GM18499 (cell line): ENCODE measurements at regions not wholly inside any gene's neighbourhood (a gene's known extent, or its start where the extent isn't known, plus 50 kb on each side); places are given as distances from the start of the nearest gene placed in this dataset.

Source experiments
- ATAC-seq: cut with Tn5 transposase; IDR thresholded peaks from one replicate; pipeline ENCODE4 v1.9.1; 2021; ENCODE audit warnings: moderate number of reproducible peaks; ENCODE audit not compliant: insufficient read depth, unreplicated experiment

DNA sequence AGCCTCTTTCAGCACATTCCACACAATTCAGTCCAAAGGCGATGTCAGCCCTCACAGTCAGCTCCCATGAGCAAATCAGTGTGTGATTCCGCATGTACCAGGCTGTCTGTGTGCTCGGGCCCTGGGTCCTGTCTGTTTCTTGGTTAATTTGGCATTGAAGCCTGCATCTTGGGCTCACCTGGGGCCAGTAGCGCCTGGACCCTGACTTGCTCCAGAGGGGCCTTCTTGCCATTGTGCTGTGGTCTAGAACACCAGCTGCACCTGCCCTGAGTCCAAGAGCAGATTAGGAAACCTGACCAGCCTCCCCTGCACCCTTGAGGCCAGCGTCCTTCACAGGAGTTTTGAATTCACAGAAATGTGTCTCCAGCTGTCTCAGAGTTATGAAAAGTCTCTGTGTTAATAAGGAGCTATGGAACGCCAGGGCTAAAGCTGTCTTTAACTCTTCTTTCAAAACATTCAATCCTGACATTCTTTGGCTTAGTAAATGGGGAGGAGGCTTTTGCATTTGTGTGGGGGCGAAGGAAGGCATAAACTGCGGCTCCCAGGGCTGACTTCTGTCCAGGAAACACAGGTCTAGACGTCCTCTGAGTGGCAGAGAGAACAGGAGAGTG lies 102.2 kb downstream of the ARF6 start:
- no peak for ATAC-seq

- no peak for ATAC-seq
These were observed 105.1 kb downstream of the ARF6 start for GRCh38 chr14:49997991-49998390.

GRCh38 chr14:49999146-49999761 lies 106.4 kb downstream of the ARF6 start:
- ATAC-seq: peak; percentile 49

DNA sequence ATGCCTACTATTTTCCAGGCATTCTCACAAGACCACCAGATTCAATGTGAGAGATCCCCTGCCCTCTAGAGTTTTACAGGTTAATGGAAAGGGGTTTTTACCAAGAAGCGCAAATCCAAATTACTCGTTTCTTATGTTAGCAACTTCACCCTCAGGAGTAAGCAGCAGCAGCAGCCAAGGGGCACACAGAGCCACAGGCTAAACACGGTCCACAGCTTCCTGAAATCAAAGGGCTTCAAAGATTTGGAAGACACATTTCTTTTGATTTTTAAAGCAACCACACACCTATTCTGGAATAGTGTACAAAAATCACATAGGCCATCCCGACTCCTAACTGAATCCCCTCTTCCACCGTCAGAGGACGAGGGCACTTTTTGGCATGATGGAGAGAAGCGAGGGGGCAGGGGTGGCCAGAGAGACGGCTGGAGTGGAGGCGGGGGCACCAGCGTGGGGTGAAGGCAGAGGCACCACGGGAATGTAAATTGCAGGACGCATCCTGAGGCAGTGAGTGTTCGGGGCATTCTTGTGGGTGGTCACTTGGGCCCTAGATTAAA lies 107.0 kb downstream of the ARF6 start:
- no peak for ATAC-seq

DNA sequence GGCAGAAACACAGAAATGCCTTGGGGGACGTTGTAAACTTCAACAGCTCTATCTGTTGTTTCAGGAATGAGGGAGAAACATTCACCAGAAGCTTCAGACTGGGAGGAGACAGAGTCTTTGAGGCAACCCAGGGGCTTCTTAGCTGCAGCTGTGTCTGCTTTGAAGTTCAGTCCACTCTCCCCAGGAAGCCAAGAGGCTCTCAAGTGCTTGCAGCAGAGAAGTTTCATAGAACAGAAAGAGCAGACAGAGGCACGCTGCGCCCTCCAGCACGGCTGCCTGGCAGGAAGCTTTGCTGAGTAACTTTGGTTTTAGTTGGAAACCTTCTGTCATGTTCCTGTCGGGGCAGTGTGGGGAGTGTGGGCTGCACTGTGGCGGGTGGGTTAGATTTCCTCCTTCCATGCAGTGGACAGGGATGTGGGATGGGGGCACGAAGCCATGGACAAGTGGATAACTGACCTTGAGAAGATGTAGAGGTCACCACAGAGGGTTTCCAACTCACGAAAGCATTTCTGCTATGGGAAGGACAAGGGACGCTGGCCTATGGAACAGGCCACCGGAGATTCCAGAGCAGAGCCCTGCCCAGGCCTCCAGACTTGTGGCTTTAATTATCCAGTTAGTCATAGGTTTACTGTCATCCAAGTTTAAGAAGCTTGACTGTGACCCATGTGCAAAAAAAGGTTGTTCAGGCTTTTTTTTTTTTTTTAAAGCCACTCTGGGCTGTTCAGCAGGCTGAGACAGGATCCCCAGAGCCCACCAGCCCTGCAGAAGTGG lies 107.7 kb downstream of the ARF6 start:
- ATAC-seq: no peak

GRCh38 chr14:50001151-50001998 lies 108.5 kb downstream of the ARF6 start:
- no peak for ATAC-seq

- no peak for ATAC-seq
These were observed 109.4 kb downstream of the ARF6 start for GRCh38 chr14:50001999-50002925.

GRCh38 chr14:50002926-50003212 lies 110.0 kb downstream of the ARF6 start:
- no peak for ATAC-seq

DNA sequence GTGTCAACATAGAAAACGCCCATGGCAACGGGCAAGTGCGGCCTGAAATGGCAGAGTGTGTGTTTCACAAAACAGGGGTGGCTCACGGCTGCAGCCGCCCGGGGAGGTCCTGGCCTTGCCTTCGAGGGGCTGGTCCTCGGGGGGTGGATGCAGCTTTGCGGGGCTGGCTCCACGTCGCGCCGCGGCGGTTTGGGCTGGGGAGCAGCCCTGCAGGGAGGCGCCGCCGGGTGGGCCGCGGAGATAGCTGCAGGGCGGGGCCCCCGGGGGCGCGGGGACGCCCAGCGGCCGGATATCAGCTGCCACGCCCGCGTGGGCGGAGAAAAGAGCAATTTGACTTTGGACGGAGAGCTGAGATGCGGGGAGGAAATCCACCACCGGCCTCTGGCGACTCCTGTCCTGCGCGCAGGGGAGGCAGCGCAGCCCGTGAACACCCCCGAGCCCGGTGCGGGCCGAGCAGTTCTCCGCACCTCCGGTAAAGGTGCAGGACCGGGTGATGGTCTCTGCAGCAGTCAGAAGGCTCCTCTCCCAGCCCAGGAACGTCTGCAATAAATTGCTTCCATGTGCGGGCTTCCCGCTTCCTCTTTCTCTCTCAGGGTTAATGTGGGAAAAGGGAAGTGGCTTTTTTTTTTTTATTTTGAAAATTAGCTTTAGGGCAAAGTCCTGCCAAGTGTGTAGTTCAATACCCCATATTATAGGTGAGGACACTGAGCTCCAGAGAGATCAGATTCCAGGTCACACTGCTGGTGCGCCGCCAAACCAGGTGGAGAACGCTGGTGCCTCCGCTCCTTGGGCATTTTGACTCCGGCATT lies 110.5 kb downstream of the ARF6 start:
- no peak for ATAC-seq

DNA sequence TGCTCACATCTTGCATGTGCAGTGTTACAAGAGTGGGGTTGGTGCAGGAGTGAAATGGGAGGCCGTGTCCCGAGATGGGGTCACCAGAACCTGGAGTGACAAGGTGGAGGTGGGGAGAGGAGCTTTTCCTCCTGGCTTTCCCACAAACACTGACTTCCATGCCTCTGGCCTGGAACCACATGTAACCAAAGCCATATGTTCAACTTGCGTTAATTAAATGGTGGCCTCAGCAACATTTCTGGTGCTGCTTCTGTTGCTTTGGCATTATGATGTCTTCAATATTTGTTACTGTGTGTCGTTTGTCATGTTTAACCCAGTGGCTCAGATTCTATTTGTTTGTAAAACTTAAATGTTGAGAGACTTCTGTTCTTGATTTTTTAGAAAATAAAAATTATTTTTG lies 110.2 kb downstream of the VCPKMT start:
- ATAC-seq: no peak

DNA sequence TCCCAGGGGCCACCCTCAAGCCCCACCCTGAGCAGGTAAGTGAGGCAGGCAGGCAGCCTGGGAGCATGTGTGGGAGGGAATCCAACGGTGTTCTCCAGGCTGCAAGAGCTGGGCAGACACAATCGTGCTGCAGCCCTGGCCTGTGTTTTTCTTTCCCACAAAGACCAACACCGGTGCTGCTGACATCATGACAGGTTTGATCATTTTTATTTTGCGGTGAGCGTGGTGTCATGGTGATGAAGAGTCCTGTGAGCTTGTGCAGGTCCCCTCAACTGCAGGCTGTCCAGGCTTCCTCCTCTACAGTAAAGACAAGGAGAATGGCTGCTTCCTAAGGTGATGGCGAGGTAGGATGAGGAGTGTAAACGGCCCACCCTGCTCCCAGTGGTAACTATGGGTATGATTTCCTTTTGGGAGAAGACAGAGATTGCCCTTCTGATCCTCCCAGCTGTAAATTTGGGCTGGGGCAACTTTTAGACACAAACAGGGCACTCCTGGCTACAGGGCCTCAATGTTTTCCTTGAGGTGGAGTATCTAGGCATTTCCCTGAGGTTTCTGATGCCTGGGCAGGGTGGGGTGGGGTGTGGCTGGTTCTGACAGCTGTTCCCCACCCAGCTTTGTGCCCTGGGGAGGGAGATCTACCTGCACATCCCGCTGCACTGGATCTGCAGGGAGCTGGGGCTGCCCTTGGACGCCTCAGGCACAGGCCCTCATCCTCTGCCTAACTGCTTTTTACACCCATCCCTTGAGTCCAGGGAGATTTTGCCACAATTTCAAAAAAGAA lies 109.1 kb downstream of the VCPKMT start:
- no peak for ATAC-seq

DNA sequence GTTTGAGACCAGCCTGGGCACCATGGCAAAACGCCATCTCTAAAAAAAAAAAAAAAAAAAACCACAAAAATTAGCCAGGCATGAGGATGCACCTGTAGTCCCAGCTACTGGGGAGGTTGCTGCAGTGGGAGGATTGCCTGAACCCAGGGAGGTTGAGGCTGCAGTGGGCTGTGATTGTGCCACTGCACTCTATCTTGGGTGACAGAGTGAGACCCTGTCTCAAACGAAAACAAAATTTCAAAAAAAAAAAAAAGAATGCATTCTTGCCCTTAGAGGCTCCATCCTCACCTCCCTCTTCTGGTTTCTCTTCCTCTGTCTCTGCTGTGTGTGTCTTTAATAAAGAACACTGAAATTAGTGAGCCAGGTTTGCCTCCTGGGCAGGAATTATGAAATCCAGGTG lies 107.8 kb downstream of the VCPKMT start:
- no peak for ATAC-seq

DNA sequence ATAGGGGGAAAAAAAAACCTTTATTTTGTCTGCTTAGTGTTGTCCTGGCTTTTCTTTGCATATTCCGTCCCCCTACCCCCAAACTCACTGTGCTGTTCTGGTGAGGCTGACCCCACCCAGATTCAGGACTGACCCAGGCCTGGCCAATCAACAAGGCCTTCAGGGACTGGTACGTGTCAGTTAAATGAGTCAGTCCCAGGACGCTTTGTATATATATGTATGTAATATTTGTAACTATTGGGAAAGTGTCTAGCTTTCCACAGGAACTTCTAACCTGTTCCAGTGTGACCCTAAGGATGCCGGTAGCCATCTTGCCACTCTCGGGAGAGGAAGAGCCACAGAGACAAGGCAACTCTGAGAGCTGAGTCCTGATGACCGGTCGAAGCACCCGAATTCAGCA lies 107.4 kb downstream of the VCPKMT start:
- ATAC-seq: no peak

GRCh38 chr14:50010752-50011151 lies 105.6 kb downstream of the VCPKMT start:
- ATAC-seq: no peak

- ATAC-seq: no peak
These were observed 105.1 kb downstream of the VCPKMT start for GRCh38 chr14:50011242-50011641.

- no peak for ATAC-seq
These were observed 103.7 kb downstream of the VCPKMT start for GRCh38 chr14:50012644-50013043.

DNA sequence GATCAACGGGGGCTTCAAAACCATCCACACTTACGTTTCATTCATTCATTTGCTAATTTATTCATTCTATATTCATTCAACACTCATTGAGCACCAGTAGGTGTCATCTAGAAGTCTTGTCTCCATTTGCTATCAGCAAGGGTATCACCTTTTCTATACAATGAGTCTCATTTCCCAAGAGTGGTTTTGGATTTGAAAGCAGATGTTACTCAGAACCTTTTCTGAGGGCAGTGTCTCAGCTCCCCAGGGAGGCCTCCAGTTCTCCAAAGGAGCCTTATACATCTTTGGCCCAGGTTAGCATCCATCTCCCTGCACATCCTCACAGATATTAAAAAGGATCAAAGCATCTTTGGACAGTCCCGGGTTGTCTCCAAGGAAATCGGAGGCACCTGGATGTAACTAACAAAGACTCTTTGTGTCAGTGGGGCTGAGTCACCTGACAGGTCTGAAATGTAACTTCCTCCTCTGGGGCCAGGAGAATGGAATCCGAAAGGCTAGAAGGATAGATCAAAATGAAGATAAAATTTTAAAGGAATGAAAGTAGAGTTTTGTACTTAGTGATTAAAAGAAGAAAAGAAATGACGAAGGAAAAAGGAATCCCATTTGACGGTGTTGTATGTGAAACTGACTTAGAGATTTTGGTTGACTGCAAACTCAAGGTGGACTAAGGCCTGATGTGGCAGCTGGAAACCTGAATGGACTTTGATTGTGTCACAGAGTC lies 103.0 kb downstream of the VCPKMT start:
- ATAC-seq: no peak
